HCT116 (cell line): ENCODE measurements at regions not wholly inside any gene's neighbourhood (a gene's known extent, or its start where the extent isn't known, plus 50 kb on each side); places are given as distances from the start of the nearest gene placed in this dataset.

Experiments
- CTCF ChIP-seq, 3 experiments: fragments of 200-600 bp in 1 of 3; sonication (generic) in 1 of 3; IDR thresholded peaks in 2 of 3; conservative IDR thresholded peaks in 1 of 3; 2 replicates each; pipeline ENCODE4 v1.5.1; 2012 to 2017; ENCODE audit warnings: low read depth in 2 of 3, low read length in 2 of 3, antibody characterized with exemption in 1 of 3, borderline replicate concordance in 1 of 3, control low read depth in 1 of 3, mild to moderate bottlenecking in 1 of 3, mixed read lengths in 1 of 3, mixed run types in 1 of 3, moderate library complexity in 1 of 3; ENCODE audit not compliant: insufficient read depth in 1 of 3
- POLR2A ChIP-seq: IDR thresholded peaks from 2 replicates; pipeline ENCODE4 v1.7.0; 2011; ENCODE audit warnings: borderline replicate concordance; ENCODE audit not compliant: insufficient read depth, insufficient read length; ENCODE audit errors: extremely low read depth
- POLR2AphosphoS5 ChIP-seq: IDR thresholded peaks from 2 replicates; pipeline ENCODE4 v1.6.1; 2011; ENCODE audit warnings: mild to moderate bottlenecking, low read depth, low read length, moderate library complexity

DNA sequence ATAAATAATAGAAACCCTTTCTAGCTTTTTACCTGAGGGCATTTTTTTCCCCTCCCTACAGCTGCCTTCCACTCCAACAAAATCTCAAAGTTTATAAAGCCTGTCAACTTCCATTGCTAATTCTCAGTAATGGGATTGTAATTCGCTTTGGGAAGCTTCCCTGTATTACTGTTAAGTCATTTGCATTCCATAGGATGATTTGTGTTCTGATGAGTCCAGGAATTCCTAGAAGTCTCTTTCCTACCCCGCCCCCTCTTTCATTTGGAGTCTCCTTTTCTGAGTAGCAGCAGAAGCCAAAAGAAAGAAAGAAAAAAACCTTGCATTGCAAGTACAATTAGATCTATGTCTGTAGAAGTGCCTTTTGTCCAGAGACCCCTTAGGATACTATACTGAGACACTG, 1033.3 kb downstream of the IGSF11 start:
- TF ChIP-seq CTCF (IDR thresholded peaks at IDR 0.05 in 2 of 3, conservative IDR thresholded peaks at IDR 0.05 in 1 of 3; ENCODE audit: borderline replicate concordance in 1 of 3, insufficient read depth in 1 of 3, low read depth in 2 of 3, low read length in 2 of 3) (no peak), POLR2AphosphoS5 (no peak), POLR2A (no peak)
